K562 (cell line): ENCODE measurements at regions not wholly inside any gene's neighbourhood (a gene's known extent, or its start where the extent isn't known, plus 50 kb on each side); places are given as distances from the start of the nearest gene placed in this dataset.

Experiments
- ATAC-seq: fragments of 200-7000 bp; cut with Tn5 transposase; 3 replicates; pipeline ENCODE4 v1.9.1; 2020; ENCODE audit warnings: moderate library complexity
- BruUV-seq: library from RNA; stranded (reverse); fragments of 400-500 nt; replicated peaks from 2 replicates; lab custom pipeline; 2021; lab: Mats Ljungman, UMichigan
- CTCF ChIA-PET: fragments of 300-600 bp; formaldehyde crosslinking; extraction: SDS; loops from one replicate; lab custom pipeline; 2021; ENCODE audit warnings: low intra/inter-chr PET ratio; lab: Yijun Ruan, JAX
- POLR2A ChIA-PET: fragments of 300-600, 350-650 bp; sonication (Branson Sonifier 250); formaldehyde crosslinking; extraction: SDS; loops from one replicate; lab custom pipeline; 2021; ENCODE audit warnings: antibody characterized with exemption, inconsistent platforms; lab: Yijun Ruan, JAX
- DNase-seq, 4 experiments: peaks; one replicate each; pipeline versions ENCODE4 v3.0.0 to v3.0.0-alpha.2; 2011 to 2018; ENCODE audit warnings: low spot score in 3 of 4, mixed read lengths in 3 of 4; ENCODE audit errors: extremely low read depth in 1 of 4
- FAIRE-seq: peaks from 2 replicates; lab custom pipeline; 2011; peaks lifted over from hg19 to GRCh38; lab: Jason Lieb, UNC
- H2AFZ ChIP-seq: 2 replicates; pipeline ENCODE4 v1.6.0; 2011; ENCODE audit warnings: low read depth, low read length, control low read depth, inconsistent platforms
- H3K27ac ChIP-seq: fragments of 200-600 bp; 3 replicates; pipeline ENCODE4 v1.8.0; 2011; ENCODE audit warnings: low read depth, mild to moderate bottlenecking, control low read depth, inconsistent platforms, low read length, moderate library complexity, mixed read lengths; ENCODE audit errors: extremely low read depth
- H3K27me3 ChIP-seq, 2 experiments: fragments of 300-600 bp in 1 of 2; 2 replicates in 1 of 2; 3 replicates in 1 of 2; pipeline versions ENCODE4 v1.6.0 to v1.8.0; 2011; ENCODE audit warnings: inconsistent platforms in 2 of 2, low read length in 2 of 2, mild to moderate bottlenecking in 1 of 2, mixed read lengths in 1 of 2, moderate library complexity in 1 of 2; ENCODE audit not compliant: control insufficient read depth in 2 of 2, insufficient read depth in 2 of 2
- H3K36me3 ChIP-seq: fragments of 300-600 bp; 3 replicates; pipeline ENCODE4 v1.8.0; 2011; ENCODE audit warnings: mild to moderate bottlenecking, low read length, inconsistent platforms; ENCODE audit not compliant: control insufficient read depth, insufficient read depth
- H3K4me1 ChIP-seq, 2 experiments: fragments of 200-600 bp in 1 of 2; replicated peaks in 1 of 2; 2 replicates in 1 of 2; 3 replicates in 1 of 2; pipeline versions ENCODE4 v1.5.1 to v1.8.0; 2011; ENCODE audit warnings: inconsistent platforms in 2 of 2, low read length in 2 of 2, mild to moderate bottlenecking in 1 of 2, mixed read lengths in 1 of 2, moderate library complexity in 1 of 2; ENCODE audit not compliant: control insufficient read depth in 2 of 2, insufficient read depth in 2 of 2
- H3K4me2 ChIP-seq: 2 replicates; pipeline ENCODE4 v1.6.1; 2011; ENCODE audit warnings: low read length, control low read depth, inconsistent platforms, mixed read lengths; ENCODE audit not compliant: insufficient read depth
- H3K4me3 ChIP-seq: fragments of 200-600 bp; sonication (generic), shearing (Covaris generic); 2 replicates; pipeline ENCODE4 v1.5.1; 2016; ENCODE audit warnings: control low read depth, inconsistent platforms
- H3K79me2 ChIP-seq: fragments of 200-600 bp; 3 replicates; pipeline ENCODE4 v1.8.0; 2011; ENCODE audit warnings: low read length, inconsistent platforms; ENCODE audit not compliant: control insufficient read depth, insufficient read depth
- H3K9ac ChIP-seq, 2 experiments: 2 replicates each; pipeline versions ENCODE4 v1.6.0 to v1.6.1; 2011; ENCODE audit warnings: low read depth in 2 of 2, low read length in 2 of 2, control low read depth in 1 of 2, inconsistent platforms in 1 of 2, mild to moderate bottlenecking in 1 of 2, mixed read lengths in 1 of 2; ENCODE audit not compliant: insufficient read depth in 1 of 2
- H3K9me1 ChIP-seq: one replicate; pipeline ENCODE4 v1.6.0; 2011; ENCODE audit warnings: inconsistent platforms, mild to moderate bottlenecking, low read length, moderate library complexity; ENCODE audit not compliant: control insufficient read depth, insufficient read depth
- H3K9me3 ChIP-seq: replicated peaks from 2 replicates; pipeline ENCODE4 v1.5.1; 2011; ENCODE audit warnings: low read depth, low read length, inconsistent platforms; ENCODE audit not compliant: control insufficient read depth, insufficient read depth
- H4K20me1 ChIP-seq: replicated peaks from 2 replicates; pipeline ENCODE4 v1.6.1; 2011; ENCODE audit warnings: low read length, inconsistent platforms, mixed read lengths; ENCODE audit not compliant: control insufficient read depth, insufficient read depth
- DNMT1 ChIP-seq: fragments of 450-650 bp; IDR thresholded peaks from 2 replicates; pipeline ENCODE4 v1.6.1; 2016; ENCODE audit warnings: antibody characterized with exemption, mild to moderate bottlenecking
- HEY1 ChIP-seq: fragments of 250-450 bp; sonication (Bioruptor Pico); IDR thresholded peaks from 2 replicates; pipeline ENCODE4 v1.5.0; 2020; ENCODE audit warnings: mild to moderate bottlenecking, moderate library complexity, borderline replicate concordance
- NCOA4 ChIP-seq: fragments of 450-650 bp; IDR thresholded peaks from 2 replicates; pipeline ENCODE4 v1.6.1; 2018; ENCODE audit warnings: mild to moderate bottlenecking; ENCODE audit not compliant: partially characterized antibody
- STAG1 ChIP-seq: sonication (generic); formaldehyde crosslinking; IDR thresholded peaks from 2 replicates; pipeline ENCODE4 v1.5.0; 2020; ENCODE audit warnings: missing genetic modification reagents, borderline replicate concordance
- ZNF324 ChIP-seq: fragments of 250-450 bp; sonication (Bioruptor Pico); IDR thresholded peaks from 2 replicates; pipeline ENCODE4 v1.4.0; 2020; ENCODE audit warnings: mild to moderate bottlenecking
- WGBS: fragments of 100-300 bp; shearing (Covaris generic); methylation state at CpG from one replicate; pipeline ENCODE4 v1.1.6; 2016; ENCODE audit warnings: low coverage, mixed read lengths; ENCODE audit not compliant: insufficient coverage; ENCODE audit errors: missing lambda C conversion rate; 5-methylcytosine and 5-hydroxymethylcytosine counted together
- in situ Hi-C: fragments of 300-500 bp; cut with MboI; formaldehyde crosslinking; loops from 4 replicates; pipeline ENCODE4 v1.15.0; 2018; ENCODE audit warnings: inconsistent platforms, mixed read lengths
- intact Hi-C: fragments of 100-400 bp; cut with micrococcal nuclease; formaldehyde crosslinking; loops from 2 replicates; pipeline ENCODE4 v1.14.2; 2022
- TF ChIP-seq, protein P1 (sequence below): fragments of 450-650 bp; IDR thresholded peaks from 2 replicates; pipeline ENCODE4 v1.6.1; 2016; ENCODE audit warnings: mild to moderate bottlenecking, moderate library complexity

DNA sequence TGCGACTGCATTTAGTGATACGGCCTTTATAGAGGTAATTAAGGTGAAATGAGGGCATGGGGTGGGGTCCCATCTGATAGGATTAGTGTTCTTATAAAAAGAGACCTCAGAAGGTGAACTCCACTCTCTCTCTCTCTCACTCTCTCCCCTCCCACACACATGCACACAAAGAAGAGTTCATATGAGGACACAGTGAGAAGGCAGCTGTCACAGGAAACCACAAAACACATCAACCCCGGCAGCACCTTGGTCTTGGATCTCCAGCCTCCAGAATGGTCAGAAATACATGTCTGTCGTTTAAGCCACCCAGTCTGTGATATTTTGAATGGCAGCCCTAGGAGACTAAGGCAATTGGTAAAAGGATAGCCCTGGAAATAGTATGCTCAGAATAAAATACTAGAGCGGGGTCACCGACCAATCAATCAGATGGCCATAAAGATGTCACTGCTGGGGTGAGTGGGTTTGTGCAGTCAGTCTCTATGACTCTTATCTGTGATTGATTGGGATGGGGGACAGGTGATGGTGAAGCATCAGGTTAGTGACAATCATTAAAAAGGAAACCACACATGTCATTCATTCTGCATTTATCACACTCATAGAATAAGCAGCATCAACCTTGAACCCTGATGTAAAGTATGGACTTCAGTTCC lies 118.9 kb upstream of the POU3F3 start:
- ATAC-seq, result no peak
- Histone ChIP-seq H3K27ac (no peak overlapping the region), H3K27me3 (no peaks in the 10 kb centered on the region), H2AFZ (no peak overlapping the region), H4K20me1 (no peaks in the 10 kb centered on the region), H3K9me1 (no peaks in the 10 kb centered on the region), H3K9me3 (no peaks in the 10 kb centered on the region), H3K9ac (no peak overlapping the region), H3K79me2 (no peaks in the 10 kb centered on the region), H3K4me1 (no peaks in the 10 kb centered on the region), H3K4me3 (no peak overlapping the region), H3K36me3 (no peaks in the 10 kb centered on the region), H3K4me2 (no peak overlapping the region)
- POLR2A ChIA-PET, result no interaction called here
- FAIRE-seq, result no peak
- 2% methylated on average over 6 of the region's 6 CpGs for WGBS
- no peak for TF ChIP-seq ZNF324 (CRISPR knock-in tag)
- TF ChIP-seq STAG1 (CRISPR knock-in tag), result no peak
- TF ChIP-seq, protein P1, sequence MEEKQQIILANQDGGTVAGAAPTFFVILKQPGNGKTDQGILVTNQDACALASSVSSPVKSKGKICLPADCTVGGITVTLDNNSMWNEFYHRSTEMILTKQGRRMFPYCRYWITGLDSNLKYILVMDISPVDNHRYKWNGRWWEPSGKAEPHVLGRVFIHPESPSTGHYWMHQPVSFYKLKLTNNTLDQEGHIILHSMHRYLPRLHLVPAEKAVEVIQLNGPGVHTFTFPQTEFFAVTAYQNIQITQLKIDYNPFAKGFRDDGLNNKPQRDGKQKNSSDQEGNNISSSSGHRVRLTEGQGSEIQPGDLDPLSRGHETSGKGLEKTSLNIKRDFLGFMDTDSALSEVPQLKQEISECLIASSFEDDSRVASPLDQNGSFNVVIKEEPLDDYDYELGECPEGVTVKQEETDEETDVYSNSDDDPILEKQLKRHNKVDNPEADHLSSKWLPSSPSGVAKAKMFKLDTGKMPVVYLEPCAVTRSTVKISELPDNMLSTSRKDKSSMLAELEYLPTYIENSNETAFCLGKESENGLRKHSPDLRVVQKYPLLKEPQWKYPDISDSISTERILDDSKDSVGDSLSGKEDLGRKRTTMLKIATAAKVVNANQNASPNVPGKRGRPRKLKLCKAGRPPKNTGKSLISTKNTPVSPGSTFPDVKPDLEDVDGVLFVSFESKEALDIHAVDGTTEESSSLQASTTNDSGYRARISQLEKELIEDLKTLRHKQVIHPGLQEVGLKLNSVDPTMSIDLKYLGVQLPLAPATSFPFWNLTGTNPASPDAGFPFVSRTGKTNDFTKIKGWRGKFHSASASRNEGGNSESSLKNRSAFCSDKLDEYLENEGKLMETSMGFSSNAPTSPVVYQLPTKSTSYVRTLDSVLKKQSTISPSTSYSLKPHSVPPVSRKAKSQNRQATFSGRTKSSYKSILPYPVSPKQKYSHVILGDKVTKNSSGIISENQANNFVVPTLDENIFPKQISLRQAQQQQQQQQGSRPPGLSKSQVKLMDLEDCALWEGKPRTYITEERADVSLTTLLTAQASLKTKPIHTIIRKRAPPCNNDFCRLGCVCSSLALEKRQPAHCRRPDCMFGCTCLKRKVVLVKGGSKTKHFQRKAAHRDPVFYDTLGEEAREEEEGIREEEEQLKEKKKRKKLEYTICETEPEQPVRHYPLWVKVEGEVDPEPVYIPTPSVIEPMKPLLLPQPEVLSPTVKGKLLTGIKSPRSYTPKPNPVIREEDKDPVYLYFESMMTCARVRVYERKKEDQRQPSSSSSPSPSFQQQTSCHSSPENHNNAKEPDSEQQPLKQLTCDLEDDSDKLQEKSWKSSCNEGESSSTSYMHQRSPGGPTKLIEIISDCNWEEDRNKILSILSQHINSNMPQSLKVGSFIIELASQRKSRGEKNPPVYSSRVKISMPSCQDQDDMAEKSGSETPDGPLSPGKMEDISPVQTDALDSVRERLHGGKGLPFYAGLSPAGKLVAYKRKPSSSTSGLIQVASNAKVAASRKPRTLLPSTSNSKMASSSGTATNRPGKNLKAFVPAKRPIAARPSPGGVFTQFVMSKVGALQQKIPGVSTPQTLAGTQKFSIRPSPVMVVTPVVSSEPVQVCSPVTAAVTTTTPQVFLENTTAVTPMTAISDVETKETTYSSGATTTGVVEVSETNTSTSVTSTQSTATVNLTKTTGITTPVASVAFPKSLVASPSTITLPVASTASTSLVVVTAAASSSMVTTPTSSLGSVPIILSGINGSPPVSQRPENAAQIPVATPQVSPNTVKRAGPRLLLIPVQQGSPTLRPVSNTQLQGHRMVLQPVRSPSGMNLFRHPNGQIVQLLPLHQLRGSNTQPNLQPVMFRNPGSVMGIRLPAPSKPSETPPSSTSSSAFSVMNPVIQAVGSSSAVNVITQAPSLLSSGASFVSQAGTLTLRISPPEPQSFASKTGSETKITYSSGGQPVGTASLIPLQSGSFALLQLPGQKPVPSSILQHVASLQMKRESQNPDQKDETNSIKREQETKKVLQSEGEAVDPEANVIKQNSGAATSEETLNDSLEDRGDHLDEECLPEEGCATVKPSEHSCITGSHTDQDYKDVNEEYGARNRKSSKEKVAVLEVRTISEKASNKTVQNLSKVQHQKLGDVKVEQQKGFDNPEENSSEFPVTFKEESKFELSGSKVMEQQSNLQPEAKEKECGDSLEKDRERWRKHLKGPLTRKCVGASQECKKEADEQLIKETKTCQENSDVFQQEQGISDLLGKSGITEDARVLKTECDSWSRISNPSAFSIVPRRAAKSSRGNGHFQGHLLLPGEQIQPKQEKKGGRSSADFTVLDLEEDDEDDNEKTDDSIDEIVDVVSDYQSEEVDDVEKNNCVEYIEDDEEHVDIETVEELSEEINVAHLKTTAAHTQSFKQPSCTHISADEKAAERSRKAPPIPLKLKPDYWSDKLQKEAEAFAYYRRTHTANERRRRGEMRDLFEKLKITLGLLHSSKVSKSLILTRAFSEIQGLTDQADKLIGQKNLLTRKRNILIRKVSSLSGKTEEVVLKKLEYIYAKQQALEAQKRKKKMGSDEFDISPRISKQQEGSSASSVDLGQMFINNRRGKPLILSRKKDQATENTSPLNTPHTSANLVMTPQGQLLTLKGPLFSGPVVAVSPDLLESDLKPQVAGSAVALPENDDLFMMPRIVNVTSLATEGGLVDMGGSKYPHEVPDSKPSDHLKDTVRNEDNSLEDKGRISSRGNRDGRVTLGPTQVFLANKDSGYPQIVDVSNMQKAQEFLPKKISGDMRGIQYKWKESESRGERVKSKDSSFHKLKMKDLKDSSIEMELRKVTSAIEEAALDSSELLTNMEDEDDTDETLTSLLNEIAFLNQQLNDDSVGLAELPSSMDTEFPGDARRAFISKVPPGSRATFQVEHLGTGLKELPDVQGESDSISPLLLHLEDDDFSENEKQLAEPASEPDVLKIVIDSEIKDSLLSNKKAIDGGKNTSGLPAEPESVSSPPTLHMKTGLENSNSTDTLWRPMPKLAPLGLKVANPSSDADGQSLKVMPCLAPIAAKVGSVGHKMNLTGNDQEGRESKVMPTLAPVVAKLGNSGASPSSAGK, result no peak
- TF ChIP-seq DNMT1, result no peak
- TF ChIP-seq NCOA4, result no peak
- TF ChIP-seq HEY1 (CRISPR knock-in tag), result no peak
- in situ Hi-C loops, result no loop called here
- CTCF ChIA-PET, result no interaction called here
- BruUV-seq, result no TSS peak
- DNase-seq, result no peak
- intact Hi-C loops, result no loop called here
